ENCODE measurements at regions not wholly inside any gene's neighbourhood (a gene's known extent, or its start where the extent isn't known, plus 50 kb on each side); places are given as distances from the start of the nearest gene placed in this dataset.

DNA sequence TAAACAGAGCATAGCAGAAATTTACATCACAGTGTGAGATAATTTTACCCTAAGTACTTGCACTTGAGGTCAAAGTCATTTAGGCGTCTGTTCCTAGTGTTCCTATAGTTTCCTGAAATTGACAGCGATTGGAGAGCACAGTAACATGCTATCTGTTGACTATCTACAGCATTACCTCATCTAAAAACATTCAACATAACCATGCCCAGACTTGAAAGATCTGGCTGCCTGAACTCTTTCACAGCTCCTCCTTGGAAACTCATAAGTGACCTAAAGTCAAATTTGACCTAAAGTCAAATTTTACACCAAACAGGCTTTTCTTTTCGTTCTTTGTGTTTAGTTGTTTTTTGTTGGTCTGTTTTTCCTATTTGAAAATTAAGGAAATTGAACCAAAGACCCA, 233.8 kb upstream of the UBASH3B start (continued):
- TF ChIP-seq, protein P1, sequence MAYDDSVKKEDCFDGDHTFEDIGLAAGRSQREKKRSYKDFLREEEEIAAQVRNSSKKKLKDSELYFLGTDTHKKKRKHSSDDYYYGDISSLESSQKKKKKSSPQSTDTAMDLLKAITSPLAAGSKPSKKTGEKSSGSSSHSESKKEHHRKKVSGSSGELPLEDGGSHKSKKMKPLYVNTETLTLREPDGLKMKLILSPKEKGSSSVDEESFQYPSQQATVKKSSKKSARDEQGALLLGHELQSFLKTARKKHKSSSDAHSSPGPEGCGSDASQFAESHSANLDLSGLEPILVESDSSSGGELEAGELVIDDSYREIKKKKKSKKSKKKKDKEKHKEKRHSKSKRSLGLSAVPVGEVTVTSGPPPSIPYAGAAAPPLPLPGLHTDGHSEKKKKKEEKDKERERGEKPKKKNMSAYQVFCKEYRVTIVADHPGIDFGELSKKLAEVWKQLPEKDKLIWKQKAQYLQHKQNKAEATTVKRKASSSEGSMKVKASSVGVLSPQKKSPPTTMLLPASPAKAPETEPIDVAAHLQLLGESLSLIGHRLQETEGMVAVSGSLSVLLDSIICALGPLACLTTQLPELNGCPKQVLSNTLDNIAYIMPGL (CRISPR knock-in tag; IDR thresholded peaks at IDR 0.05; ENCODE audit: borderline replicate concordance): no peak
- TF ChIP-seq FOSB (CRISPR knock-in tag; IDR thresholded peaks at IDR 0.05): no peak

DNA sequence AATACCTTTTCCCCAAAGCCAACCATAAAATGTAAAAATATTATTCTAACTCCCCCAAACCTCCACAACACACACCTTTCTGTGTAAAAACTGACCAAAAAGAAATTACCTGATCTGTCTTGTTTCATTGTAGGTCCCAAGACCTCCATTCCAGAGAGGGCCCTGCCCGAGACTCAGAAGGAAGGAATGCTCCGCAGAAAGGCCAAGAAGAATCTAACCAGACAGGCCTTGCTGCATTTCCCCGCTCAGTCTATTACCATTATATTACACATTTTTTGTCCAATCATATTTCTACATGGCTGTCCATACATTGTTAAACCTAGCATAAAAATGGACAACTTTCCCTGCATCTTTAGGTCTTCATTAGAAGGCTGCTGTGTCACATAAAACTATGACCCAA, 237.5 kb upstream of the UBASH3B start:
- ChIA-PET POLR2A (no interaction called here), CTCF (no interaction called here)
- TF ChIP-seq, protein P2, sequence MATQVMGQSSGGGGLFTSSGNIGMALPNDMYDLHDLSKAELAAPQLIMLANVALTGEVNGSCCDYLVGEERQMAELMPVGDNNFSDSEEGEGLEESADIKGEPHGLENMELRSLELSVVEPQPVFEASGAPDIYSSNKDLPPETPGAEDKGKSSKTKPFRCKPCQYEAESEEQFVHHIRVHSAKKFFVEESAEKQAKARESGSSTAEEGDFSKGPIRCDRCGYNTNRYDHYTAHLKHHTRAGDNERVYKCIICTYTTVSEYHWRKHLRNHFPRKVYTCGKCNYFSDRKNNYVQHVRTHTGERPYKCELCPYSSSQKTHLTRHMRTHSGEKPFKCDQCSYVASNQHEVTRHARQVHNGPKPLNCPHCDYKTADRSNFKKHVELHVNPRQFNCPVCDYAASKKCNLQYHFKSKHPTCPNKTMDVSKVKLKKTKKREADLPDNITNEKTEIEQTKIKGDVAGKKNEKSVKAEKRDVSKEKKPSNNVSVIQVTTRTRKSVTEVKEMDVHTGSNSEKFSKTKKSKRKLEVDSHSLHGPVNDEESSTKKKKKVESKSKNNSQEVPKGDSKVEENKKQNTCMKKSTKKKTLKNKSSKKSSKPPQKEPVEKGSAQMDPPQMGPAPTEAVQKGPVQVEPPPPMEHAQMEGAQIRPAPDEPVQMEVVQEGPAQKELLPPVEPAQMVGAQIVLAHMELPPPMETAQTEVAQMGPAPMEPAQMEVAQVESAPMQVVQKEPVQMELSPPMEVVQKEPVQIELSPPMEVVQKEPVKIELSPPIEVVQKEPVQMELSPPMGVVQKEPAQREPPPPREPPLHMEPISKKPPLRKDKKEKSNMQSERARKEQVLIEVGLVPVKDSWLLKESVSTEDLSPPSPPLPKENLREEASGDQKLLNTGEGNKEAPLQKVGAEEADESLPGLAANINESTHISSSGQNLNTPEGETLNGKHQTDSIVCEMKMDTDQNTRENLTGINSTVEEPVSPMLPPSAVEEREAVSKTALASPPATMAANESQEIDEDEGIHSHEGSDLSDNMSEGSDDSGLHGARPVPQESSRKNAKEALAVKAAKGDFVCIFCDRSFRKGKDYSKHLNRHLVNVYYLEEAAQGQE (IDR thresholded peaks at IDR 0.05): no peak
- TF ChIP-seq CBX2 (IDR thresholded peaks at IDR 0.05; ENCODE audit: borderline replicate concordance, low read depth) (no peak), HOXB5 (CRISPR knock-in tag; IDR thresholded peaks at IDR 0.05) (no peak), POLR2A (IDR thresholded peaks at IDR 0.05; ENCODE audit: low read length) (no peak), EP300 (IDR thresholded peaks at IDR 0.05) (no peak), ESRRA (IDR thresholded peaks at IDR 0.05; ENCODE audit: borderline replicate concordance, low read length) (no peak), NPAS2 (CRISPR knock-in tag; IDR thresholded peaks at IDR 0.05; ENCODE audit: borderline replicate concordance) (no peak), MYC (IDR thresholded peaks at IDR 0.05; ENCODE audit: borderline replicate concordance, low read length) (no peak), RNF2 (IDR thresholded peaks at IDR 0.05; ENCODE audit: borderline replicate concordance, low read depth) (no peak), BHLHE40 (IDR thresholded peaks at IDR 0.05; ENCODE audit: low read depth, low read length) (no peak), JUNB (IDR thresholded peaks at IDR 0.05) (no peak), CHD4 (IDR thresholded peaks at IDR 0.05; ENCODE audit: borderline replicate concordance) (no peak)
- TF ChIP-seq, protein P3, sequence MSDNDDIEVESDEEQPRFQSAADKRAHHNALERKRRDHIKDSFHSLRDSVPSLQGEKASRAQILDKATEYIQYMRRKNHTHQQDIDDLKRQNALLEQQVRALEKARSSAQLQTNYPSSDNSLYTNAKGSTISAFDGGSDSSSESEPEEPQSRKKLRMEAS (IDR thresholded peaks at IDR 0.05): no peak
- TF ChIP-seq, protein P4, sequence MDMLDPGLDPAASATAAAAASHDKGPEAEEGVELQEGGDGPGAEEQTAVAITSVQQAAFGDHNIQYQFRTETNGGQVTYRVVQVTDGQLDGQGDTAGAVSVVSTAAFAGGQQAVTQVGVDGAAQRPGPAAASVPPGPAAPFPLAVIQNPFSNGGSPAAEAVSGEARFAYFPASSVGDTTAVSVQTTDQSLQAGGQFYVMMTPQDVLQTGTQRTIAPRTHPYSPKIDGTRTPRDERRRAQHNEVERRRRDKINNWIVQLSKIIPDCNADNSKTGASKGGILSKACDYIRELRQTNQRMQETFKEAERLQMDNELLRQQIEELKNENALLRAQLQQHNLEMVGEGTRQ (IDR thresholded peaks at IDR 0.05): no peak
- H3K4me2 ChIP-seq: peak overlapping the region; percentile 76
- DNase-seq (ENCODE audit: low read depth in 1 of 2, low spot score in 1 of 2) (no peak), FAIRE-seq (no peak), ATAC-seq (no peak)
- H3K4me3 ChIP-seq: no peak overlapping the region
- no peaks in the 10 kb centered on the region for H3K9me3 ChIP-seq
- H3K4me1 ChIP-seq: peaks cover 17% of the 10 kb centered on the region
- H3K27ac ChIP-seq: peak overlapping the region in 1 of 2 experiments; percentile 28; a peak in 1 of 6 replicates
- WGBS (ENCODE audit: missing lambda C conversion rate): 70% methylated on average over 3 of the region's 3 CpGs

DNA sequence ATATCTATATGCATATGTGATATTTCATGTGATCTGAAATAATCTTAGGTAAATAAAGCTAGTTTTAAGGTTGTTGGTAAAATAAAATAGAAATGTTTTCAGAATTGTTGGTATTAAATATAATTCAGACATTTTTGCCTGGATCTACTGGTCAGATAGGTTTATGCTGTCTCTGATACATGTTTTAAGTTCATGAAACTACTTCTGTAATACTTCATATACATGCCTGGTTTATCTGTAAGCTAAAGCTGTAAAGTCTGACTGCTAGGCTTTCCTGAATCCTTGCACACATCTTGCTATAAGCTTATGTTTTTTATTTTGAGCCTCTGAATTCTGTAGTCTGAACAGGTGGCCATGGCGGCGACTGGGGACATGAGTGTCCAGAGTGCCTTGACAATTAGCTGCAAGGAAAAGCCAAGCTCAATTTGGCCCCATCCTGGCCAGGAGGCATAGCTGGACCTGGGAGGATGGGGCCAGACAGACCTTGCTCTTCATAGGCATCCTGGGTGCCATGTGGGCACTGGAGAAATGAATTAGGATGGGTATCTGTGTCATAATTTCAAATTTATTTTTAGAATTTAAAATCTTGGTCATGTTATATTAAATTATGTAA, 241.0 kb upstream of the UBASH3B start:
- no peak overlapping the region for H3K4me3 ChIP-seq
- H3K4me1 ChIP-seq: peaks cover 12% of the 10 kb centered on the region
- DNase-seq (ENCODE audit: low read depth in 1 of 2, low spot score in 1 of 2) (no peak), ATAC-seq (no peak), FAIRE-seq (no peak)
- H3K27ac ChIP-seq: no peak overlapping the region
- WGBS (ENCODE audit: missing lambda C conversion rate): 69% methylated on average over 2 of the region's 2 CpGs
- no peaks in the 10 kb centered on the region for H3K9me3 ChIP-seq
- ChIA-PET POLR2A (no interaction called here), CTCF (interaction anchor here (1.2 kb wide), 1 partner anchor 13 kb away, joined by 3 read pairs; no protein-coding TSS in a partner anchor)
- H3K4me2 ChIP-seq: 0 out of 3 replicates have a peak overlapping the region, but pooled peaks have one; percentile 12
- TF ChIP-seq HOXB5 (CRISPR knock-in tag; IDR thresholded peaks at IDR 0.05) (no peak), FOSB (CRISPR knock-in tag; IDR thresholded peaks at IDR 0.05) (no peak), ZSCAN20 (CRISPR knock-in tag; IDR thresholded peaks at IDR 0.05) (no peak), EHMT2 (IDR thresholded peaks at IDR 0.05; ENCODE audit: low read depth) (no peak), ZNF302 (CRISPR knock-in tag; IDR thresholded peaks at IDR 0.05) (no peak), KDM1A (IDR thresholded peaks at IDR 0.05; ENCODE audit: low read depth) (no peak), POLR2A (IDR thresholded peaks at IDR 0.05; ENCODE audit: low read length) (no peak), MAFK (IDR thresholded peaks at IDR 0.05; ENCODE audit: partially characterized antibody) (no peak), RCOR1 (IDR thresholded peaks at IDR 0.05; ENCODE audit: low read depth, low read length) (no peak), RAD21 (conservative IDR thresholded peaks at IDR 0.05 in 1 of 2, IDR thresholded peaks at IDR 0.05 in 1 of 2) (no peak)
- TF ChIP-seq, protein P2 (IDR thresholded peaks at IDR 0.05): no peak
- TF ChIP-seq, protein P3 (IDR thresholded peaks at IDR 0.05): no peak

All from A549 (cell line).